Naive thymus-derived CD4-positive, alpha-beta T cell (primary cell): ENCODE measurements at regions not wholly inside any gene's neighbourhood (a gene's known extent, or its start where the extent isn't known, plus 50 kb on each side); places are given as distances from the start of the nearest gene placed in this dataset.

Experiments used
- ATAC-seq: fragments of 150-1000 bp; cut with Tn5 transposase; 2 replicates; pipeline ENCODE4 v1.10.0; 2021; ENCODE audit warnings: mild to moderate bottlenecking, moderate library complexity
- CTCF ChIA-PET: fragments of 350-600 bp; sonication (Branson Sonifier 250); formaldehyde crosslinking; loops from one replicate; lab custom pipeline; 2021; ENCODE audit warnings: antibody characterized with exemption; lab: Charles Lee
- POLR2A ChIA-PET: fragments of 350-600 bp; sonication (Branson Sonifier 250); formaldehyde crosslinking; loops from one replicate; lab custom pipeline; 2021; ENCODE audit warnings: antibody characterized with exemption, inconsistent platforms; lab: Charles Lee
- DNase-seq, 9 donors: peaks; one replicate each; pipeline versions ENCODE4 v3.0.0 to v3.0.0-alpha.2; 2020 to 2022; ENCODE audit warnings: mixed read lengths in 1 of 9
- H3K27ac ChIP-seq: one replicate; pipeline ENCODE4 v1.7.0; 2013; ENCODE audit warnings: mild to moderate bottlenecking, low read depth, low read length, moderate library complexity
- H3K27me3 ChIP-seq, 2 donors: one replicate each; pipeline ENCODE4 v1.7.0; 2013; ENCODE audit warnings: low read length in 2 of 2, mild to moderate bottlenecking in 2 of 2, moderate library complexity in 2 of 2; ENCODE audit not compliant: control insufficient read depth in 2 of 2, insufficient read depth in 2 of 2
- H3K36me3 ChIP-seq, 3 experiments: 1 replicate in 2 of 3; 2 replicates in 1 of 3; pipeline ENCODE4 v1.7.0; 2013; ENCODE audit warnings: low read length in 3 of 3, mild to moderate bottlenecking in 3 of 3, moderate library complexity in 1 of 3; ENCODE audit not compliant: insufficient read depth in 3 of 3, control insufficient read depth in 2 of 3
- H3K4me1 ChIP-seq, 2 donors: one replicate each; pipeline ENCODE4 v1.7.0; 2013; ENCODE audit warnings: low read length in 2 of 2, mild to moderate bottlenecking in 2 of 2, moderate library complexity in 1 of 2; ENCODE audit not compliant: control insufficient read depth in 2 of 2, insufficient read depth in 2 of 2
- H3K4me3 ChIP-seq: 2 replicates; pipeline ENCODE4 v1.7.0; 2013; ENCODE audit warnings: mild to moderate bottlenecking, low read length
- H3K9me3 ChIP-seq, 3 experiments: 1 replicate in 2 of 3; 2 replicates in 1 of 3; pipeline ENCODE4 v1.7.0; 2013; ENCODE audit warnings: low read length in 3 of 3; ENCODE audit not compliant: control insufficient read depth in 2 of 3
- H3K27ac Mint-ChIP-seq, 9 donors: one replicate each; pipeline ENCODE4 v1.8.0; 2020 to 2022; ENCODE audit warnings: mixed read lengths in 9 of 9, mild to moderate bottlenecking in 8 of 9, moderate library complexity in 5 of 9, inconsistent platforms in 2 of 9
- H3K27me3 Mint-ChIP-seq, 5 donors: one replicate each; pipeline ENCODE4 v1.8.0; 2021 to 2022; ENCODE audit warnings: mixed read lengths in 5 of 5, mild to moderate bottlenecking in 1 of 5
- H3K36me3 Mint-ChIP-seq, 5 donors: one replicate each; pipeline ENCODE4 v1.8.0; 2020 to 2022; ENCODE audit warnings: mixed read lengths in 5 of 5, mild to moderate bottlenecking in 3 of 5, inconsistent platforms in 1 of 5
- H3K4me1 Mint-ChIP-seq, 7 donors: one replicate each; pipeline ENCODE4 v1.8.0; 2020 to 2022; ENCODE audit warnings: mixed read lengths in 7 of 7, mild to moderate bottlenecking in 3 of 7, inconsistent platforms in 1 of 7
- H3K4me3 Mint-ChIP-seq, 10 donors: one replicate each; pipeline ENCODE4 v1.8.0; 2020 to 2022; ENCODE audit warnings: mild to moderate bottlenecking in 10 of 10, mixed read lengths in 10 of 10, moderate library complexity in 6 of 10, inconsistent platforms in 2 of 10
- H3K9me3 Mint-ChIP-seq, 11 donors: one replicate each; pipeline ENCODE4 v1.8.0; 2020 to 2022; ENCODE audit warnings: mixed read lengths in 11 of 11, mild to moderate bottlenecking in 4 of 11, inconsistent platforms in 1 of 11, moderate library complexity in 1 of 11
- intact Hi-C, 2 donors: fragments of 100-400 bp; cut with micrococcal nuclease; formaldehyde crosslinking; loops; one replicate each; pipeline ENCODE4 v1.15.1; 2023

- ChIA-PET CTCF (no interaction called here), POLR2A (no interaction called here)
- DNase-seq (no peak), ATAC-seq (no peak)
- no peaks in the 10 kb centered on the region for H3K36me3 Mint-ChIP-seq
- H3K4me3 ChIP-seq: no peak overlapping the region
- no peaks in the 10 kb centered on the region for H3K9me3 ChIP-seq
- intact Hi-C loops: no loop called here
- H3K4me1 Mint-ChIP-seq: peaks cover 10 to 29% (median 18%) of the 10 kb centered on the region in 7 donors
- no peaks in the 10 kb centered on the region for H3K36me3 ChIP-seq
- no peaks in the 10 kb centered on the region for H3K9me3 Mint-ChIP-seq
- peak overlapping the region in 1 of 9 donors; percentile 48 for H3K27ac Mint-ChIP-seq
- H3K4me3 Mint-ChIP-seq: peak overlapping the region in 4 of 10 donors; percentile 56 to 77 (median 66)
- H3K27me3 ChIP-seq: no peaks in the 10 kb centered on the region
- H3K27ac ChIP-seq: no peak overlapping the region
- no peaks in the 10 kb centered on the region for H3K4me1 ChIP-seq
- H3K27me3 Mint-ChIP-seq: no peaks in the 10 kb centered on the region
These were observed 74.2 kb upstream of the RNF217 start for GRCh38 chr6:124887872-124888580.

GRCh38 chr6:124888581-124889371 lies 73.5 kb upstream of the RNF217 start:
- H3K4me1 ChIP-seq: no peaks in the 10 kb centered on the region
- H3K4me3 Mint-ChIP-seq: peak overlapping the region; percentile 18 to 77 (median 58)
- no peaks in the 10 kb centered on the region for H3K27me3 ChIP-seq
- DNase-seq (no peak), ATAC-seq (peak; percentile 31)
- peaks cover 10 to 25% (median 15%) of the 10 kb centered on the region in 7 donors for H3K4me1 Mint-ChIP-seq
- POLR2A ChIA-PET: no interaction called here
- no peaks in the 10 kb centered on the region for H3K9me3 Mint-ChIP-seq
- CTCF ChIA-PET: no interaction called here
- intact Hi-C loops: no loop called here
- H3K36me3 ChIP-seq: no peaks in the 10 kb centered on the region
- no peaks in the 10 kb centered on the region for H3K36me3 Mint-ChIP-seq
- no peak overlapping the region for H3K4me3 ChIP-seq
- H3K27ac ChIP-seq: no peak overlapping the region
- H3K27me3 Mint-ChIP-seq: no peaks in the 10 kb centered on the region
- H3K27ac Mint-ChIP-seq: peak overlapping the region in 7 of 9 donors; percentile 0 to 56 (median 42)
- no peaks in the 10 kb centered on the region for H3K9me3 ChIP-seq

- peaks cover 0 to 4% (median 0%) of the 10 kb centered on the region in 5 donors for H3K27me3 Mint-ChIP-seq
- H3K27ac Mint-ChIP-seq: no peak overlapping the region
- no peaks in the 10 kb centered on the region for H3K9me3 ChIP-seq
- H3K4me3 Mint-ChIP-seq: no peak overlapping the region
- POLR2A ChIA-PET: no interaction called here
- ATAC-seq: no peak
- CTCF ChIA-PET: no interaction called here
- H3K4me1 ChIP-seq: no peaks in the 10 kb centered on the region
- no peak for DNase-seq
- H3K36me3 Mint-ChIP-seq: no peaks in the 10 kb centered on the region
- H3K27me3 ChIP-seq: no peaks in the 10 kb centered on the region
- intact Hi-C loops: no loop called here
- no peaks in the 10 kb centered on the region for H3K36me3 ChIP-seq
- peaks cover 0 to 2% (median 0%) of the 10 kb centered on the region in 11 donors for H3K9me3 Mint-ChIP-seq
- no peak overlapping the region for H3K4me3 ChIP-seq
- peaks cover 0 to 1% (median 0%) of the 10 kb centered on the region in 7 donors for H3K4me1 Mint-ChIP-seq
- no peak overlapping the region for H3K27ac ChIP-seq
These were observed 61.2 kb upstream of the RNF217 start for GRCh38 chr6:124901084-124901483.

GRCh38 chr6:124903797-124904196 lies 58.4 kb upstream of the RNF217 start:
- CTCF ChIA-PET: interaction anchor here (0.9 kb wide), 1 partner anchor 1108 kb away, joined by 3 read pairs; no protein-coding TSS in a partner anchor
- no peaks in the 10 kb centered on the region for H3K4me1 ChIP-seq
- no peak overlapping the region for H3K27ac ChIP-seq
- H3K9me3 ChIP-seq: no peaks in the 10 kb centered on the region
- intact Hi-C loops: no loop called here
- H3K4me3 ChIP-seq: no peak overlapping the region
- H3K4me1 Mint-ChIP-seq: no peaks in the 10 kb centered on the region
- H3K36me3 Mint-ChIP-seq: no peaks in the 10 kb centered on the region
- DNase-seq (no peak), ATAC-seq (no peak)
- POLR2A ChIA-PET: no interaction called here
- no peaks in the 10 kb centered on the region for H3K36me3 ChIP-seq
- peaks cover 0 to 2% (median 0%) of the 10 kb centered on the region in 11 donors for H3K9me3 Mint-ChIP-seq
- H3K27me3 Mint-ChIP-seq: peaks cover 0 to 4% (median 0%) of the 10 kb centered on the region in 5 donors
- H3K4me3 Mint-ChIP-seq: no peak overlapping the region
- no peaks in the 10 kb centered on the region for H3K27me3 ChIP-seq
- H3K27ac Mint-ChIP-seq: peak overlapping the region in 1 of 9 donors; percentile 28

- intact Hi-C loops: no loop called here
- Mint-ChIP-seq H3K36me3 (no peaks in the 10 kb centered on the region), H3K9me3 (no peaks in the 10 kb centered on the region), H3K4me3 (no peak overlapping the region), H3K4me1 (no peaks in the 10 kb centered on the region), H3K27ac (no peak overlapping the region), H3K27me3 (peaks cover 0 to 3% (median 0%) of the 10 kb centered on the region in 5 donors)
- Histone ChIP-seq H3K4me1 (no peaks in the 10 kb centered on the region), H3K36me3 (no peaks in the 10 kb centered on the region), H3K27ac (no peak overlapping the region), H3K27me3 (no peaks in the 10 kb centered on the region), H3K9me3 (no peaks in the 10 kb centered on the region), H3K4me3 (no peak overlapping the region)
- ATAC-seq (no peak), DNase-seq (no peak)
- ChIA-PET POLR2A (no interaction called here), CTCF (no interaction called here)
These were observed 54.6 kb upstream of the RNF217 start for GRCh38 chr6:124907596-124907995.
